Fibroblast of mammary gland (primary cell): ENCODE measurements at regions not wholly inside any gene's neighbourhood (a gene's known extent, or its start where the extent isn't known, plus 50 kb on each side); places are given as distances from the start of the nearest gene placed in this dataset.

ENCODE experiments used
- DNase-seq: peaks from one replicate; pipeline ENCODE4 v3.0.0-alpha.2; 2010; ENCODE audit warnings: low read depth
- H3K4me3 ChIP-seq: 2 replicates; pipeline ENCODE4 v1.5.1; 2011; ENCODE audit warnings: low read depth, mild to moderate bottlenecking, low read length, moderate library complexity; ENCODE audit not compliant: control insufficient read depth
- CTCF ChIP-seq: conservative IDR thresholded peaks from 2 replicates; pipeline ENCODE4 v1.5.1; 2011; ENCODE audit warnings: low read depth, low read length, inconsistent platforms; ENCODE audit not compliant: control insufficient read depth, insufficient read depth

GRCh38 chr9:92242260-92243136, 51.0 kb downstream of the IARS1 start:
- peak; percentile 66 for TF ChIP-seq CTCF
- no peak overlapping the region for H3K4me3 ChIP-seq
- peak; percentile 97 for DNase-seq

GRCh38 chr9:92236915-92237314, 56.6 kb downstream of the IARS1 start:
- no peak overlapping the region for H3K4me3 ChIP-seq
- DNase-seq = no peak
- no peak for TF ChIP-seq CTCF

GRCh38 chr9:92236465-92236864, 57.0 kb downstream of the IARS1 start:
- TF ChIP-seq CTCF = no peak
- DNase-seq = no peak
- H3K4me3 ChIP-seq = no peak overlapping the region

- TF ChIP-seq CTCF = no peak
- no peak for DNase-seq
Measured at GRCh38 chr9:92234514-92234913, 59.0 kb downstream of the IARS1 start.

GRCh38 chr9:92232190-92232589, 61.3 kb downstream of the IARS1 start:
- DNase-seq = no peak
- H3K4me3 ChIP-seq = no peak overlapping the region
- TF ChIP-seq CTCF = no peak

More at GRCh38 chr9:92234514-92234913, 59.0 kb downstream of the IARS1 start:
- no peak overlapping the region for H3K4me3 ChIP-seq

GRCh38 chr9:92228628-92229027, 64.9 kb downstream of the IARS1 start:
- no peak for TF ChIP-seq CTCF
- no peak for DNase-seq
- no peak overlapping the region for H3K4me3 ChIP-seq
